H1 (cell line): ENCODE measurements at regions not wholly inside any gene's neighbourhood (a gene's known extent, or its start where the extent isn't known, plus 50 kb on each side); places are given as distances from the start of the nearest gene placed in this dataset.

ENCODE experiments used
- BCL11A ChIP-seq, 2 experiments: IDR thresholded peaks; one replicate each; pipeline ENCODE4 v1.6.1; 2011; ENCODE audit warnings: low read depth in 2 of 2, low read length in 2 of 2, mild to moderate bottlenecking in 2 of 2
- CHD7 ChIP-seq: fragments of 300-600 bp; sonication (generic); IDR thresholded peaks from 2 replicates; pipeline ENCODE4 v1.7.1; 2012; ENCODE audit warnings: low read length, moderate library complexity, mild to moderate bottlenecking, inconsistent platforms; ENCODE audit not compliant: insufficient replicate concordance
- KDM4A ChIP-seq: IDR thresholded peaks from one replicate; pipeline ENCODE4 v1.7.1; 2012; ENCODE audit warnings: low read depth, mild to moderate bottlenecking, moderate library complexity, low read length, inconsistent platforms; ENCODE audit not compliant: severe bottlenecking
- RFX5 ChIP-seq: IDR thresholded peaks from 2 replicates; pipeline ENCODE4 v1.6.1; 2011; ENCODE audit warnings: low read depth, low read length, improper control_type of control experiment, borderline replicate concordance
- YY1 ChIP-seq: IDR thresholded peaks from 2 replicates; pipeline ENCODE4 v1.6.1; 2011; ENCODE audit warnings: low read depth, mild to moderate bottlenecking, low read length

- no peak for TF ChIP-seq CHD7
- TF ChIP-seq RFX5 = no peak
- TF ChIP-seq BCL11A (IDR thresholded peaks at IDR 0.05; ENCODE audit: low read depth in 2 of 2, low read length in 2 of 2) = no peak
- no peak for TF ChIP-seq KDM4A
- TF ChIP-seq YY1 = no peak
Observed at GRCh38 chr4:165805406-165805805, 67.6 kb upstream of the TLL1 start (continued).
